ENCODE measurements at regions not wholly inside any gene's neighbourhood (a gene's known extent, or its start where the extent isn't known, plus 50 kb on each side); places are given as distances from the start of the nearest gene placed in this dataset.

- no peak for TF ChIP-seq PKNOX1 (IDR thresholded peaks at IDR 0.05)
- no peak for TF ChIP-seq L3MBTL2 (conservative IDR thresholded peaks at IDR 0.05)
These were observed 353.9 kb upstream of the GYPC start for GRCh38 chr2:126302043-126302442.

Measured in HEK293T (cell line).